Loucy (cell line): ENCODE measurements at regions not wholly inside any gene's neighbourhood (a gene's known extent, or its start where the extent isn't known, plus 50 kb on each side); places are given as distances from the start of the nearest gene placed in this dataset.

Experiments used
- H2AFZ ChIP-seq: fragments of 200-600 bp; sonication (generic); 2 replicates; pipeline ENCODE4 v1.6.0; 2016; ENCODE audit warnings: antibody characterized with exemption, mild to moderate bottlenecking, low read length, moderate library complexity
- H3F3A ChIP-seq: fragments of 200-600 bp; 2 replicates; pipeline ENCODE4 v1.6.0; 2016; ENCODE audit warnings: antibody characterized with exemption, low read depth, mild to moderate bottlenecking
- H3K27me3 ChIP-seq: fragments of 200-600 bp; sonication (generic); 2 replicates; pipeline ENCODE4 v1.6.1; 2014; ENCODE audit warnings: low read length, mild to moderate bottlenecking; ENCODE audit not compliant: insufficient read depth, poor library complexity, severe bottlenecking
- H3K36me3 ChIP-seq: fragments of 200-600 bp; sonication (generic); 2 replicates; pipeline ENCODE4 v1.6.1; 2016; ENCODE audit warnings: low read length; ENCODE audit not compliant: insufficient read depth
- H3K4me1 ChIP-seq: fragments of 200-600 bp; sonication (generic); 2 replicates; pipeline ENCODE4 v1.5.1; 2014; ENCODE audit warnings: low read length, mild to moderate bottlenecking; ENCODE audit not compliant: insufficient read depth, poor library complexity, severe bottlenecking
- H3K4me2 ChIP-seq: fragments of 200-600 bp; sonication (generic); 2 replicates; pipeline ENCODE4 v1.6.0; 2014; ENCODE audit warnings: antibody characterized with exemption, low read length, low read depth, mild to moderate bottlenecking; ENCODE audit not compliant: poor library complexity, severe bottlenecking
- H3K4me3 ChIP-seq: fragments of 200-600 bp; sonication (generic); 2 replicates; pipeline ENCODE4 v1.5.1; 2014; ENCODE audit warnings: low read length, mild to moderate bottlenecking, mixed read lengths; ENCODE audit not compliant: poor library complexity, severe bottlenecking
- H3K79me2 ChIP-seq: fragments of 200-600 bp; sonication (generic); 2 replicates; pipeline ENCODE4 v1.6.1; 2014; ENCODE audit warnings: low read length; ENCODE audit not compliant: insufficient read depth
- H3K9ac ChIP-seq: fragments of 200-600 bp; sonication (generic); 2 replicates; pipeline ENCODE4 v1.6.0; 2014; ENCODE audit warnings: mild to moderate bottlenecking, low read depth, low read length, moderate library complexity; ENCODE audit not compliant: poor library complexity, severe bottlenecking
- H3K9me2 ChIP-seq: fragments of 200-600 bp; sonication (generic); replicated peaks from 2 replicates; pipeline ENCODE4 v1.6.1; 2016; ENCODE audit warnings: low read depth, low read length, mixed read lengths
- H3K9me3 ChIP-seq: fragments of 200-600 bp; sonication (generic); 2 replicates; pipeline ENCODE4 v1.6.1; 2014; ENCODE audit warnings: mild to moderate bottlenecking, antibody characterized with exemption, low read length, low read depth; ENCODE audit not compliant: insufficient read depth
- H4K20me1 ChIP-seq: fragments of 200-600 bp; sonication (generic); 2 replicates; pipeline ENCODE4 v1.6.0; 2014; ENCODE audit warnings: antibody characterized with exemption, low read length, mild to moderate bottlenecking; ENCODE audit not compliant: insufficient read depth, poor library complexity, severe bottlenecking
- EZH2phosphoT487 ChIP-seq: fragments of 200-600 bp; IDR thresholded peaks from 2 replicates; pipeline ENCODE4 v1.6.1; 2018; ENCODE audit warnings: antibody characterized with exemption, mild to moderate bottlenecking, moderate library complexity, borderline replicate concordance
- TF ChIP-seq, protein P1 (sequence below): fragments of 200-600 bp; sonication (generic); conservative IDR thresholded peaks from 2 replicates; pipeline ENCODE4 v1.5.1; 2014; ENCODE audit warnings: mild to moderate bottlenecking, antibody characterized with exemption, low read length

DNA sequence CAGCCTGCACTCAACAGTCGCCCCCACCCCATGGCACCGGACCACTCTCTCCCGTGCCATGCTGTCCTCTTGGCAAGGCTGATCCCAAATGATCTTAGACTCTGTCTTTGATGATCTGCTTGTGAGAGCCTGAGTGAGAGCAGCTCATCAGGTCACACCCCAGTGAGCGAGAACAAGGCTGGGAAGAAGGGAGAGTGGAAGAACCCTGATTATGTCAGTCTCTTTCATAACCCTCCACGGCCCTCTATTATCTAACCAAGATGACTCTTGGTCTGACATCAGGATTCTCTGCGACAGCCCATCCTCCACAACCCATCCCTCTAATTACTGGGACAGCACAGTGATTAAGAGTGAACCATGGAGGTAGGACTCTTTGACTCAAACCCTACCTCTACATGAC, 53.1 kb upstream of the C7orf33 start:
- Histone ChIP-seq H3K27me3 (no peaks in the 10 kb centered on the region), H3K9ac (no peak overlapping the region), H3K4me2 (no peak overlapping the region), H3K36me3 (no peaks in the 10 kb centered on the region), H3K4me1 (no peaks in the 10 kb centered on the region), H3F3A (no peaks in the 10 kb centered on the region), H3K4me3 (no peak overlapping the region), H2AFZ (no peak overlapping the region), H3K9me2 (no peaks in the 10 kb centered on the region), H3K9me3 (no peaks in the 10 kb centered on the region), H4K20me1 (no peaks in the 10 kb centered on the region), H3K79me2 (no peaks in the 10 kb centered on the region)
- TF ChIP-seq, protein P1, sequence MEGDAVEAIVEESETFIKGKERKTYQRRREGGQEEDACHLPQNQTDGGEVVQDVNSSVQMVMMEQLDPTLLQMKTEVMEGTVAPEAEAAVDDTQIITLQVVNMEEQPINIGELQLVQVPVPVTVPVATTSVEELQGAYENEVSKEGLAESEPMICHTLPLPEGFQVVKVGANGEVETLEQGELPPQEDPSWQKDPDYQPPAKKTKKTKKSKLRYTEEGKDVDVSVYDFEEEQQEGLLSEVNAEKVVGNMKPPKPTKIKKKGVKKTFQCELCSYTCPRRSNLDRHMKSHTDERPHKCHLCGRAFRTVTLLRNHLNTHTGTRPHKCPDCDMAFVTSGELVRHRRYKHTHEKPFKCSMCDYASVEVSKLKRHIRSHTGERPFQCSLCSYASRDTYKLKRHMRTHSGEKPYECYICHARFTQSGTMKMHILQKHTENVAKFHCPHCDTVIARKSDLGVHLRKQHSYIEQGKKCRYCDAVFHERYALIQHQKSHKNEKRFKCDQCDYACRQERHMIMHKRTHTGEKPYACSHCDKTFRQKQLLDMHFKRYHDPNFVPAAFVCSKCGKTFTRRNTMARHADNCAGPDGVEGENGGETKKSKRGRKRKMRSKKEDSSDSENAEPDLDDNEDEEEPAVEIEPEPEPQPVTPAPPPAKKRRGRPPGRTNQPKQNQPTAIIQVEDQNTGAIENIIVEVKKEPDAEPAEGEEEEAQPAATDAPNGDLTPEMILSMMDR: no peak
- no peak for TF ChIP-seq EZH2phosphoT487

DNA sequence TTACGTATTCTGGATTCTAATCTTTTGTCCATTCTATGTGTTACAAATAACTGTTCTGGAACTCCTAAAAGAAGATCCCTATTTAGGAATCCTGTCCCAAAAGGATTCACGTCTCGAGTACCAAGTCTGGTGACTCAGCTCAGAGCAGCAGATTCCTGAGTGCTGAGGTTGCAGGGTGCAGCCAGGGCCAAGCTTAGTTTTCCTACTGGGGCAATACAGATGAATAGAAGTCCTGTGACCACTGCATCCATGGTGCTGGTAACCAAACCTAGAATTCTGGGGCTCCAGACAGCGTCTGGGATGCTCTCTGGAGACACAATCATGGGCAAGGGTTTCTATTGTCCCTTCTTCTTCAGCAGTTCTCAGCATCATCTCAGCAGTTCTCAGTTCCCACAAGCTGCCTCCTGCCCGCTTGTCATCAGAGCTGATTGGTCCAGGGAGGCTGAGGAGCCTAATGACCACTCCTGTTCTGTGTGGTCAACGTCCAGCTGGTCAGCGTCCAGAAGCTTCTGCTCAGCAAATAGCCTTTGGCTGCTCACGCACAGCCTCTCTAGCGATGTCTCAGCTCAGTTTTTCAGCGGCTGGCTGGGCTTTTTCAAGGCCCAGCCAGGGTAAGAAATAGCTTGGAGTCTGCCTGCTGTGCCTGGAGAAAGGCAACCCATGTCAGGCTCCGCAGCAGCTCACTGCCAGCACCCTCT, 50.4 kb upstream of the C7orf33 start:
- no peak overlapping the region for H3K9ac ChIP-seq
- H4K20me1 ChIP-seq: no peaks in the 10 kb centered on the region
- H3K27me3 ChIP-seq: no peaks in the 10 kb centered on the region
- no peaks in the 10 kb centered on the region for H3F3A ChIP-seq
- H3K4me2 ChIP-seq: no peak overlapping the region
- H3K9me3 ChIP-seq: no peaks in the 10 kb centered on the region
- H3K4me1 ChIP-seq: no peaks in the 10 kb centered on the region
- no peak overlapping the region for H3K4me3 ChIP-seq
- H2AFZ ChIP-seq: no peak overlapping the region
- H3K79me2 ChIP-seq: no peaks in the 10 kb centered on the region
- H3K9me2 ChIP-seq: no peaks in the 10 kb centered on the region
- no peaks in the 10 kb centered on the region for H3K36me3 ChIP-seq
- TF ChIP-seq, protein P1: no peak
- TF ChIP-seq EZH2phosphoT487: no peak
